GM19463 (cell line): ENCODE measurements at regions not wholly inside any gene's neighbourhood (a gene's known extent, or its start where the extent isn't known, plus 50 kb on each side); places are given as distances from the start of the nearest gene placed in this dataset.
"Not testable (repeated sequence)": the region's sequence is repeated elsewhere in the genome, so short reads cannot be mapped to it uniquely, and the experiment has no call there.

ENCODE experiments used
- ATAC-seq: cut with Tn5 transposase; IDR thresholded peaks from one replicate; pipeline ENCODE4 v1.9.1; 2021; ENCODE audit warnings: mild to moderate bottlenecking, moderate library complexity; ENCODE audit not compliant: unreplicated experiment

- no peak for ATAC-seq
These were observed 263.9 kb upstream of the KAZN start for GRCh38 chr1:14334336-14335176.

- ATAC-seq: no peak
These were observed 260.0 kb upstream of the KAZN start for GRCh38 chr1:14338509-14338908.

GRCh38 chr1:14339288-14339687, 259.2 kb upstream of the KAZN start:
- no peak for ATAC-seq

GRCh38 chr1:14340002-14340785, 258.3 kb upstream of the KAZN start:
- no peak for ATAC-seq

GRCh38 chr1:14341147-14341546, 257.3 kb upstream of the KAZN start:
- ATAC-seq: no peak

- ATAC-seq: no peak
These were observed 252.4 kb upstream of the KAZN start for GRCh38 chr1:14345946-14346550.

GRCh38 chr1:14347186-14347585, 251.3 kb upstream of the KAZN start:
- no peak for ATAC-seq

- ATAC-seq: no peak
These were observed 250.7 kb upstream of the KAZN start for GRCh38 chr1:14347776-14348175.

- no peak for ATAC-seq
These were observed 248.3 kb upstream of the KAZN start for GRCh38 chr1:14350197-14350596.

GRCh38 chr1:14352897-14353296, 245.6 kb upstream of the KAZN start:
- ATAC-seq: no peak

GRCh38 chr1:14361005-14361404, 237.5 kb upstream of the KAZN start:
- ATAC-seq: not testable (repeated sequence)

GRCh38 chr1:14362331-14362730, 236.2 kb upstream of the KAZN start:
- ATAC-seq: no peak

GRCh38 chr1:14363036-14363590, 235.4 kb upstream of the KAZN start:
- no peak for ATAC-seq

- ATAC-seq: no peak
These were observed 234.6 kb upstream of the KAZN start for GRCh38 chr1:14363707-14364413.

GRCh38 chr1:14365301-14365988, 233.0 kb upstream of the KAZN start:
- ATAC-seq: no peak

- no peak for ATAC-seq
These were observed 232.1 kb upstream of the KAZN start for GRCh38 chr1:14366091-14367018.

- ATAC-seq: no peak
These were observed 231.0 kb upstream of the KAZN start for GRCh38 chr1:14367451-14367850.

GRCh38 chr1:14369526-14370213, 228.8 kb upstream of the KAZN start:
- ATAC-seq: no peak
